Calu3 (cell line): ENCODE measurements at regions not wholly inside any gene's neighbourhood (a gene's known extent, or its start where the extent isn't known, plus 50 kb on each side); places are given as distances from the start of the nearest gene placed in this dataset.

Source experiments
- BruUV-seq: library from RNA; stranded (reverse); fragments of 400-500 nt; replicated peaks from 2 replicates; lab custom pipeline; 2021; lab: Mats Ljungman, UMichigan
- CTCF ChIA-PET: fragments of 300-600 bp; sonication (Branson Sonifier 250); formaldehyde crosslinking; loops from one replicate; lab custom pipeline; 2022; ENCODE audit warnings: antibody characterized with exemption; lab: Charles Lee
- DNase-seq: peaks from one replicate; pipeline ENCODE4 v3.0.0; 2022
- H3K27ac Mint-ChIP-seq: one replicate; pipeline ENCODE4 v1.8.0; 2022; ENCODE audit warnings: mixed read lengths; ENCODE audit not compliant: unreplicated experiment
- H3K27me3 Mint-ChIP-seq: one replicate; pipeline ENCODE4 v1.8.0; 2022; ENCODE audit warnings: mixed read lengths; ENCODE audit not compliant: unreplicated experiment
- H3K36me3 Mint-ChIP-seq: one replicate; pipeline ENCODE4 v1.8.0; 2022; ENCODE audit warnings: mild to moderate bottlenecking, moderate library complexity, mixed read lengths; ENCODE audit not compliant: insufficient read depth, unreplicated experiment
- H3K4me1 Mint-ChIP-seq: one replicate; pipeline ENCODE4 v1.8.0; 2022; ENCODE audit warnings: mild to moderate bottlenecking, low read depth, mixed read lengths; ENCODE audit not compliant: unreplicated experiment
- H3K4me3 Mint-ChIP-seq: one replicate; pipeline ENCODE4 v1.8.0; 2022; ENCODE audit warnings: mild to moderate bottlenecking, low read depth, moderate library complexity, mixed read lengths; ENCODE audit not compliant: unreplicated experiment
- H3K9me3 Mint-ChIP-seq: one replicate; pipeline ENCODE4 v1.8.0; 2022; ENCODE audit warnings: low read depth, mixed read lengths; ENCODE audit not compliant: unreplicated experiment
- intact Hi-C: fragments of 100-400 bp; cut with micrococcal nuclease; formaldehyde crosslinking; loops from one replicate; pipeline ENCODE4 v1.10.0; 2022; ENCODE audit not compliant: unreplicated experiment
- TF ChIP-seq, protein P1 (sequence below): fragments of 200-600 bp; IDR thresholded peaks from one replicate; pipeline ENCODE4 v1.8.0; 2022; ENCODE audit warnings: antibody characterized with exemption; ENCODE audit not compliant: unreplicated experiment

DNA sequence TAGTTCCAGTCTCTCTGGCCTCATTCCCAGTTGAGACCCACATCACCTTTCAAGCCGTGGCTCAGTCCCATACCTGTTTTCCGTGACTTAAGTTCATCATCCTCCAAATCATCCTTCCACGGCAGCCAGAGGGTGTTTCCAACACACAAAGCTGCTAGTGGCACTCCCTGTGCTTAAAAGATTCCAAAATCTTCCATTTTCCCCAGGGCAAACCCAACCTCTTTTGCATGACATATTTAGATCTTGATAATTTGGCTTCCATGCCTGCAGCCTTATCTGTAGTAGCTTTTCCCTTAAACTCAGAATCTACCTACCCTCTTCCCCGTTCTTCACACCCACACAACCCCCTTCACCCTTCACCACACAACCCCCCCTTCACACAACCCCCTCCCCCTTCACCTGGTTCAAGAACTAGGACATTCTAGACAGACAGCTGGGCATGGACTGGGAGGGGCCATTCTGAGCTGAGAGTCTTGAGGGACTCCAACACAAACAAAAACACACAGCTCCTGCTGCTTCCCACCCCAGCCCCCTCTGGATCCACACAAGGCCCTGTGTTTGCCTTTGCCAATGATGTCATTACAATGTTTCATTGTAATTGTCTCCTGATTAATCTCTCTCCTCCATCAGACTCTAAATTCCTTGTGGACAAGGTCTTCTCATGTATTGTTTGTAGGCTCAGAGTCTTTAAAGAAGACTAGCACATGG is 268.2 kb downstream of the SH3GL2 start:
- CTCF ChIA-PET = no interaction called here
- BruUV-seq = no TSS peak
- no peaks in the 10 kb centered on the region for H3K27me3 Mint-ChIP-seq

DNA sequence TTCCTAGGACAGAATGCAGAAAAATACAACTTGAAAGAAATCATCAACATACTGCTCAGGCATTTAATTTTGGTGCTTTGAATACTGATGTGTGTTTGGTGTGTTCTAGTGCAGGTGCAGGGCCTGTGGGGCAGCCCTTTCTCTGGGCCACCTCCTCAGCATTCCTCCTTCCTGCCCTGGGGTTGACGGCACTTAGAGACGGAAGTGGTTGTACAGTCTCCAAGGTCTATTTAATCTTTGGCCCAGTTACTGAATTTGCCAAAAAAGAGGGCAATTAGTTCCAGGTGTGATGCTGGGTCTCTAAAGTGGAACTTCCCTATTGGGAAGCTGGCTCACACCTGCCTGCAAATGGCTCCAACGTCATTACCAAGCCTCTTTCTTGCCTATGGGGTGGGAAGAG is 269.0 kb downstream of the SH3GL2 start:
- H3K4me1 Mint-ChIP-seq = no peaks in the 10 kb centered on the region
- H3K4me3 Mint-ChIP-seq = no peak overlapping the region
- CTCF ChIA-PET = no interaction called here
- TF ChIP-seq, protein P1, sequence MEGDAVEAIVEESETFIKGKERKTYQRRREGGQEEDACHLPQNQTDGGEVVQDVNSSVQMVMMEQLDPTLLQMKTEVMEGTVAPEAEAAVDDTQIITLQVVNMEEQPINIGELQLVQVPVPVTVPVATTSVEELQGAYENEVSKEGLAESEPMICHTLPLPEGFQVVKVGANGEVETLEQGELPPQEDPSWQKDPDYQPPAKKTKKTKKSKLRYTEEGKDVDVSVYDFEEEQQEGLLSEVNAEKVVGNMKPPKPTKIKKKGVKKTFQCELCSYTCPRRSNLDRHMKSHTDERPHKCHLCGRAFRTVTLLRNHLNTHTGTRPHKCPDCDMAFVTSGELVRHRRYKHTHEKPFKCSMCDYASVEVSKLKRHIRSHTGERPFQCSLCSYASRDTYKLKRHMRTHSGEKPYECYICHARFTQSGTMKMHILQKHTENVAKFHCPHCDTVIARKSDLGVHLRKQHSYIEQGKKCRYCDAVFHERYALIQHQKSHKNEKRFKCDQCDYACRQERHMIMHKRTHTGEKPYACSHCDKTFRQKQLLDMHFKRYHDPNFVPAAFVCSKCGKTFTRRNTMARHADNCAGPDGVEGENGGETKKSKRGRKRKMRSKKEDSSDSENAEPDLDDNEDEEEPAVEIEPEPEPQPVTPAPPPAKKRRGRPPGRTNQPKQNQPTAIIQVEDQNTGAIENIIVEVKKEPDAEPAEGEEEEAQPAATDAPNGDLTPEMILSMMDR = no peak
- H3K27me3 Mint-ChIP-seq = no peaks in the 10 kb centered on the region
- intact Hi-C loops = no loop called here
- no peak for DNase-seq
- H3K9me3 Mint-ChIP-seq = no peaks in the 10 kb centered on the region
- no peak overlapping the region for H3K27ac Mint-ChIP-seq
- no TSS peak for BruUV-seq
- no peaks in the 10 kb centered on the region for H3K36me3 Mint-ChIP-seq

More for the DNA sequence above, 268.2 kb downstream of the SH3GL2 start:
- Mint-ChIP-seq H3K9me3 (no peaks in the 10 kb centered on the region), H3K4me1 (no peaks in the 10 kb centered on the region), H3K4me3 (no peak overlapping the region), H3K36me3 (no peaks in the 10 kb centered on the region), H3K27ac (no peak overlapping the region)
- intact Hi-C loops = no loop called here
- TF ChIP-seq, protein P1 = no peak
- no peak for DNase-seq

DNA sequence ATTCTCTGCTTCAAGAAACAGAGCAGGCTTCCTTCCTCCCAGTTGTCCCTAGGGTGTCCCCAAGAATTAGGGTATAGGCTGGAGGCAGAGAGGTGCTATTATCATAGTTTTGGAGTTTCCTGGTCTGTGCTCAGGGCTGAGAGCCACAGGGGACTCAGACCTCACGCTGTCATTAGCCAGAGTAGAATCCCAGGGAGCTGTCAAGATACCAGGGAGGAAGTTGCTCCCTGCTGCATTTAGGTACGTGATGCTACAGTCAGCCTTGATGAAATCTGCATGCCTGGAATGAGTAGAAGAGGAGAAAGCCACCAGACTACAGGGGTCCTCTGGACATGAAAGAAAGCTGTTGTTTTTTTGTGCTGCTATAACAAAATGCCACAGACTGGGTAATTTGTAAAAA is 273.2 kb downstream of the SH3GL2 start:
- Mint-ChIP-seq H3K27ac (no peak overlapping the region), H3K9me3 (no peaks in the 10 kb centered on the region), H3K27me3 (no peaks in the 10 kb centered on the region), H3K36me3 (no peaks in the 10 kb centered on the region), H3K4me1 (no peaks in the 10 kb centered on the region), H3K4me3 (no peak overlapping the region)
- CTCF ChIA-PET = no interaction called here
- BruUV-seq = no TSS peak
- intact Hi-C loops = no loop called here
- DNase-seq = no peak
- TF ChIP-seq, protein P1 = no peak

DNA sequence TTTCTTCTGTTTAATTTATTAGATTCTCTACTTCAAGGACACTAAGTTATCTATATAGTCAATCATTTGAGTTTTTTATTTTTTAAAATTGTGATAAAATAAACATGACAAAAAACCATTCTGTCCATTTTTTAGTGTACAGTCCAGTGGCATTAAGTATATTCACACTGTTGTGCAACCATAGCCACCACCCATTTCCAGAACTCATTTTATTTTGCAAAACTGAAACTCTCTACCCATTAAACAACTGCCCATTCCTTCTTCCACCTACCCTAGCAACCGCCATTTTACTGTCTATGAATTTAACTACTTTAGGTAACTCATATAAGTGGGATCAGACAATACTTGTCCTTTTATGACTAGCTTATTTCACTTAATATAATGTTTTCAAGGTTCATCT is 275.6 kb downstream of the SH3GL2 start:
- CTCF ChIA-PET = no interaction called here
- BruUV-seq = no TSS peak
- Mint-ChIP-seq H3K27me3 (no peaks in the 10 kb centered on the region), H3K9me3 (no peaks in the 10 kb centered on the region), H3K36me3 (no peaks in the 10 kb centered on the region), H3K4me1 (no peaks in the 10 kb centered on the region), H3K27ac (no peak overlapping the region), H3K4me3 (no peak overlapping the region)
- intact Hi-C loops = no loop called here
- TF ChIP-seq, protein P1 = no peak
- no peak for DNase-seq
